CD4-positive, alpha-beta T cell treated with Interleukin-10 for 1 hour (primary cell): ENCODE measurements at regions not wholly inside any gene's neighbourhood (a gene's known extent, or its start where the extent isn't known, plus 50 kb on each side); places are given as distances from the start of the nearest gene placed in this dataset.

Source experiments
- DNase-seq: peaks from one replicate; pipeline ENCODE4 v3.0.0-alpha.2; 2020

DNA sequence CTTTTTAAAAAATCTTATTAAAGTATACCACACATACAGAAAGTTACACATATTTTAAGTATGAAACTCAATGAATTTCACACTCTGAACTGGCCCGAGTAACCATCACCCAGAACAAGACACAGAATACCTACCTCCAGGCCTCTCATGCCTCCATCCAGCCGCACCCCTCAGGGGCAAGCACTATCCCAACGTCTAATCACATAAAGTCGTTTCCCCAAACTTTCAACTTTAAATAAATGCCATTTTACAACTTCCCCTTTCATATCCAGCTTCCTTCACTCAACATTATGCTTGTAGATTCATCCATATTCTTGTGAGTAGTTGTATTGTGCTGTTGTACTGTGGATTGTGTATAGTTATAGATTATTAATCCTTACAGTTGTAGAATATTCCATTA is 539.1 kb downstream of the CD83 start:
- DNase-seq, result no peak

GRCh38 chr6:14658030-14658429 is 540.5 kb downstream of the CD83 start:
- DNase-seq, result no peak

DNA sequence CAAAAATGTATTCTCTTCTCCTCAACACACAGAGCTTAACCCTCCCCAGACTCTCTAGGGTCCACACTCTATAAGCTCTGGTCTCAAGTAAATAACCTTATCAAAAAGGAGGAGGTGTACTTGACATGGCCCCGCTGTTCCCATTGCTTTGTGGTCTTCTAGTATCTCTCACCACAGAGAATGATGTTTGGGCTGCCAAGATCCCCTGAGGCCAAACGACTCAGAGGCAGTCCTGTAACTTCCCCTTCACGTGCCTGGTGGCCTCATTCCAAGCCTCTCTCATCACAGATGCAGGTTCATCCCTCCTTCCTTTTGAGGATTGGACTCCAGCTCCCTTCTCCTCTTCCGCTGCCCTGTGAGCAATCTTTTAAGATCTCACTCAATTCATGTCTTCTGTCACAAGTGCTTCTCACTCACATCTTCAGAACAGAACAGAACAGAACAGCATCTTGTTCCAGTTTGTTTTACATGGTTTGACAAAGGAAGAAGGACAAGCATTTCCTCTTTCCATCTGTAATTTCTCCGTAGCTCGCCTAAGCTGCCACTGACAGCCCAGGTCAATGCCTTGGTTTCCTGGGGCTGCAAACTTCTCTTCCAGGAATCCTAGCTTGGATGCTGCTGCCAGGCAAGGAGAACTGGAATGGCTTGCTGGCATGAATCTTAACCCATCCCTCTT is 541.5 kb downstream of the CD83 start:
- no peak for DNase-seq

DNA sequence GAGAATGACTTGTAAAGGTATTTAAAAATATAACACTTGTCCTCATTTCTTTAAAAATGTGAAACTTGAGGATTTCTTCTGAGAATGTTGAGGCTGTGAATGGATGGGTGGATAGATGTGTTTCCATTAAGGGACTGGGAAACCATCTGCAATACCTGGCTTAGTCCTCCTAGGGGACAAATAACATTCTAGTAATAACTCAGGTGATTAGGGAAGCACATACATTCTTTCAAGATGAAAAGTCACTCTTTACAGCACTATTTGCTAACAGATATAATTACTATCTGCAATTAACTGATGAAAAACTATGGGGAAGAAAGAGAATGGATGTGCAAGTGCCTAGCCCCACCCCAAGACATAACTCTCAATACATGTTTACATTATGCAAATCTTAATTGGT is 542.3 kb downstream of the CD83 start:
- no peak for DNase-seq

DNA sequence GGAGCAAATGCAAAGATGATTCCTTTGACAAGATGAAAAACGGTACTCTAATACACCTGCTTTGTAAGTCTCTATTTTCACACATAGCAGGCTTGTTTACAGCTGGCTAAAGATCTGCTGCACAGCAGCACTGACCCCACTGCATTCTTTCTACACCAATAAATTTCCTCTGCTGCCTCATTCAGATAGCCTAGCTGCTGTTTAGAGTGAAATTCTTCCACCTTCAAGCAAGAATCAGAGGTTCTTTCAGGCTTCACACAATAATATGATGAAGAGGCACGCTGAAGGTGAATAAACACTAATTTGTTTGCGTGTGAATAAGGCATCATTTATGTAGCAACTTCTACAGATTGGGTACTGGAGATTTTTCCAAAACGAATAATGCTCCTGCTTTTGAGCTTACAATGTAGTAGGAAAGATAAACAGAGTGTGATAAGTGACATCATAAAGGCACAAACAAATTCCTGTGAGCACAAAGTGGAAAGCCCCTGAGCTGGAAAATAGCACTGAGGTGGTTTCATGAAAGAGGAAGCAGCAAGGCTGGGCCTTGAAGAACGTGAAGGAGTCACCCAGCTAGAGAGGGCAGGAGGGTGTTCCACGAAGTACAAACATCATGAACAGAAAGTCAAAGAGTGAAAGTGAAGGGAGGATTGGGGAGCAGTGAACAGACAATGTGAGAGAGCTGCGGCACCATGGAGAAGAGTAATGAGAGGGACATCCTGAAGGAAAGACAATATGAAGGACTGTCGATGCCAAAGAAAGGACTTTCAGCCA is 543.4 kb downstream of the CD83 start:
- DNase-seq, result peak; percentile 47

- DNase-seq, result no peak
Observed at GRCh38 chr6:14661691-14662090, 544.1 kb downstream of the CD83 start.

DNA sequence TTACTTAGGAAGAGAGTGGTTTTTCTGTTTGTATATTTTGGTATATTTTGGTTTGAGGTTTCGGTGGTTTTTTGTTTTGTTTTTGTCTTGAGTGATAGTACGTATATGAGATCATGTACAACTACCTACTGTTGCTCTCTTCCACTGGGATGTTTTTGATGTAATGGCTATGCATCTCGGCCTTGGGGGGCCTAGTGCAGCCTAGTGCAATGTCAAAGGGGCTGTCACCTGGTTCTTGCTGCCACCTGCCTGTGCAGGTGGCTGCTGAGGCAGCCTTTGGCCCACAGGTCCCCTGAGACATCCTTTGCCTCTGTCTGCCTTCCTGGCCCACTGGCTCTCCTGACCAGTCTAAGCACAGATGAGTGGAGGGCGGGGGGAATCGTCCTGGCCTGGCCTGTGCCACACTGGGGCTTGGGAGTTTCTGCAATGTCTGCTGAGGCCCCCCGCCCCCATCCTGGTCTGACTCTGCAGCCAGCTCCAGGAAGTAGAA is 546.6 kb downstream of the CD83 start:
- DNase-seq, result peak; percentile 33

DNA sequence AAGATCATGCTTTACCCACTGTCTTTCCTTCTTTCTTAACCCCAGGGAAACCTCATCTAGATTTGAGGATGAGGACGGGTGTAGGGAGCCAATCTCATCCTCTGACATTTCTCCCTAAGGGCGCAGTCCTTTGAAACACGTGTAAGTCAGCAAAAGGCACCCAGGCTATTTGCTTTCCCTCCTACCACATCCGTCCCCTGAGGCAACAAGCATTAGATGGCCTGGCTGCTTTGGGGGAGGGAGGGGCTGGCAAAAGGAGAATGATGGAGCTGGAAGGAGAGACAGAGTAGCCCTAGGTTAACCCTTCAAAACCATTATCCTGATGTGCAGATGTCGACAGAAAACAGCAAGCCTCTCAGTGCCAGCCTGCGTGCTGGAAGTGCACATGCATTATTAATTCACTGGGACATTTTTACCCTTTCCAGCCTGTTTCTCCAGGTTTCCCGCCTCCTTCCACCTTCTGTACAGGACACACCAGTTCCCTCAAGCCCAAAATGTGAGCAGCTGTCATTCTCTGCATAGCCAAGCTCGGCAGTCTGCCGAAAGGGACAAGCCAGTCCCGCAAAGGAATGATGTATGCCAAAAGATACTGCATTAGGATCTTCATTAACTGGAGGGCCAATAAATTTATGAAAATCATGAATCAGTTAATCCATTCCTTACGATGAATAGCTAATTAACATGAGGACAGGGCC is 547.2 kb downstream of the CD83 start:
- DNase-seq, result no peak

DNA sequence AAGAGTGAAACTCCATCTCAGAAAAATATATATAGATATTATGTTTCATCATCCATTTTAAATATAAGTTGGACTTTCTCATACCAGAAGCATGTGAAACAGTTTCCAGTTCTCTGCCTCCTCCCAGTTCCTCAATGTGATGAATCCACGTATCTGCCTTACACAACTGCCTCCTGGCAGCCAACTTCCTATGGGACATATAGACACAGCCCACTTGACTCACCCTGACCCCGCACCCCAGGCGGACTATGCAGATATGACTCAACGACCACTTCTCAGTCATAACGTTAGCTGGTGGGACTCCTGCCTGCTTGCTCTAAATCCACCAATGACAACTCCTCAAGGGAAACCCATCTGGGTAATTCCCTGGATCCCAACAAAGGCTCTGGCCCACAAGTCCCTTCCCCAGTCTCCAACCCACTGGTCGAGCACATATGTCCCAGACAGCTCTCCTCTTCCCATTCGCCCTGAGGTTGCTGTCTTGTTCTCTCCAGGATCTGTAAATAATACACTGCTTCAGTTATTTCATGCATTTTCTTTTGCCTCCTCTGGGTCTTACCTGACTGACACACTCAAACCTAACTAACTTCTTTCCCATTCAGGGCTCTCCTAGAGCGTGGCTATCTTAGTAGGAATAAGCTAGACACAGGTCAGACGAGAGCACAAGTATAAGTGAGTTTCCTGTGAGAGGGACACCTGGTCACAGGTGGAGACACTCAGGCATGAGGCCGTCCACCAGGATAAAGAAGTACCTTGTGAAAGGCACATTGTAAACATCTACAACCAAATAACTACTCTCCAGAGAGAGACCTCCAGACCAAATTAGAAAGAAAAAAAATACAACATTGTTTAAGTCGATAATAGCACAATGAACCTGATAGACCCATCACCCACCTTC is 548.5 kb downstream of the CD83 start:
- peak; percentile 15 for DNase-seq

DNA sequence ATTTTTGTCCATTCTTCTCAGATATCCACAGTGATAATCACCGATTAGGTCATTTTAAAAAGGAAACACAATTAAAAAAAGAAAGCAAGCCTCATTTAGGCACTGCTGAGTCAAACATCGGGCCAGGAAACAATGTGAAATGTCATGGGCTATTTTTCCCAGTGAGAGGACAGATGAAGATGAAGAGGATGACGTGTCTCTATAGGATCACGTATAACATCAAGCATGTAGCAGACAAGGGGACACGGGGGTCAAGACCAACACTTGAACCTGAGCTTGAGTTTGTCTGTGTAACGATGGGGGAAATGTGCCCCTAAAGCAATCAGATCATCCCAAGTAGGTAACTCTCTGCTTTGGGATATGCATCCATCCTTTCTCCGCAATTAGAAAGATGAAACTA is 553.2 kb downstream of the CD83 start:
- no peak for DNase-seq

DNA sequence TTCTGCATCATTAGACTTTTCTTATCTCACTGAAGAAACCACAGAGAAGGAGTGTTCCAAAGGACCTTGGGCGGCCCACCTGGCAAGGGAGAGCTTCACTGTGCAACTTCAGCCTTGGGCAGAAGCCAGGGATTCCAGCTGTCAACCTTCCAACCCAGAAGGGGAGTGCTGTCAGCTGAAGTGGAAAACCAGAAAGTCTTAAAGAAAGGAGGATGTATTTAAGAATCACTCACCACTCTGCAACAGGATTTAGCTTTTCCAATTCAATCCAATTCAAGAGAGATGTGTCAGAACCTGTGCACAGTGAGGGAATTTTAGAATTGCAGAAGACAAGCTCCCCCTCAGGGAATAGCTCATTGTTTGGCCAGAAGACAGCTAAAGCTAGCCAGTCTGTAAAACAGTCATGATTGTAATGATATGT is 553.7 kb downstream of the CD83 start:
- no peak for DNase-seq

DNA sequence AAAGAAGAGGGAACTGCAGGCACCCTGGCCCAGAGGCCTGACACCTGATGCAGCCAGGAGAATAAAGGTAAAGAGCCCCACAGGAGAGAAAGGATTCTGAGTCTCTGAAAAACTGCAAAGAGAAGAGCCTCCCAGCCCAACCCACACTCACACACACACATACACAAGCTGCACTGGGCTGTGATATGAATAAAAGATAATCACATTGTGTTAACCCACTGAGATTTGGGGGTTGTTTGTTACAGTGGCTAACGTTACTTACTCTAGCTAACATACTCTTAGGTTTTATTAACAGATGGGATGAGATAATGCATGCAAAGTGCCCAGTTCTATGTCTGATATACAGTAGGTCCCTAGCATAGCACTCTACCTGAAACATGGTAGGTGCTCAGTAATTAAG is 554.4 kb downstream of the CD83 start:
- no peak for DNase-seq

GRCh38 chr6:14673201-14673600 is 555.6 kb downstream of the CD83 start:
- DNase-seq, result no peak

- DNase-seq, result no peak
Observed at GRCh38 chr6:14674458-14674857, 556.9 kb downstream of the CD83 start.

- no peak for DNase-seq
Observed at GRCh38 chr6:14674867-14675648, 557.5 kb downstream of the CD83 start.

DNA sequence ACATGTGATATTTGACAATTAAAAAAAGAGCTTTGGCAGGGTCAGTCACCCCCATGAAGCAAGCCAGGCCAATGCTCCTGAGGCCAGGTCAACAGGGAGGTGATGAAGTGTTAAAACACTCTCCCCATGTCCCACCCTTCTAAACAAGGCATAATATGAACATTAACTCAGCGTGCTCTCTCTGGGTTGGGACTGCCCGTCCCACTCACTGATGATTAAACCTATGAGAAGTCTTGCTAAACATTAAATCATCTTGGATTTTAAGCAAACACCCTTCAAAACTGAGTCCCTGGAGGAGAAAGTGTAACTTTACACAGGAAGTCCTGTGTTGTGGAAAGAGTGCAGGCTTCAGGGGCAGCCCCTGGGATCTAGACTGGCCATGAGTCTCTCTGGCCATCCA is 558.5 kb downstream of the CD83 start:
- no peak for DNase-seq

GRCh38 chr6:14676977-14677781 is 559.6 kb downstream of the CD83 start:
- no peak for DNase-seq

DNA sequence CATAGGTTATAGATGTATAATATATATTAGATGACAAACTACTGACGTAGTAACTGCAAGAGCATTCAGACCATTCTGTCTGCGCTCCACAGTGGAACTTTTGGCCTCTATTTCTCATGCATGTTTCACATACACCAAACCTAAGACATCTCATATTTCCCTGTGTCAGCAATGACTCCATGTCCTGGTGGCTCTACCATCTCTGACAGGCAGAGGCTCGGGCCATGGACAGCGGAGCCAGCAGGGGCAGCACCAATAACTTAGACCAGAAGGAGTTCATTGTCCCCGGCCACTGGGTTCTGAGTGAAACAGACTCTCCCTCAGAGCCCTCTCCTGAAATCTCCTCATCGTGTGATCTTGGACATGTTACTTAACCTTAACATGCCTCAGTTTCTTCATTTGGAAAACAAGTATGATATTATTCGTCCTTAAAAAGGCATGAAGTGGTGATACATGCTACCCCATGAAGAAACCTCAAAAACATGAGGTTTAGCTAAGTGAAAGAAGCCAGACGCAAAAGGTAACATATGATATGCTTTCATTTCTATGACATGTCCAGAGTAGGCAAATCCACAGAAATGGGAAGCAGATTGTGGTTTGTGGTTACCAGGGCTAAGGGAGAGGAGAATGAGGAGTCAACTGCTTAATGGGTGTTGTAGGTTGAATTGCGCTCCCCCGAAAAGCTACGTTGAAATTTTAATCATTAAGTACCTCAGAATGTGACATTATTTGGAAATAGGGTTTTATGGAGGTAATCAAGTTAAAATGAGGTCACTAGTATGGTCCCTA is 564.0 kb upstream of the JARID2 start:
- no peak for DNase-seq

DNA sequence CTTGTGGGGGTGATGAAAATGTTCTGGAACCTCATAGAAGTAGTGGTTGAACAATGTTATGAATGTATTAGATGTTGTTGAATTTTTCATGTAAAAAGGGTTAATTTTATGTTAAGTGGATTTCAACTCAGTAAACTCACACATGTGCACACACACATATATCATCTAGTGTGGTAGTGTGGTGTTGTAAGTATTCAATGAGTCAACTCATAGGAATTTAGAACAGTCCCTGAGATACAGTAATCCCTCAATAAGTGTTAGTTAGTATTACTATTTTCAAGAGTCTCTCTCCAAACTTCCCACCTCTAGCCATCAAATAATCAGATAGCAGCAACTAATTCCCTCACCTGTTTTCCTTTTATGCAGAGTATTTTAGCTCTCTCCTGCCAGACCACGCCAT is 563.1 kb upstream of the JARID2 start:
- no peak for DNase-seq

DNA sequence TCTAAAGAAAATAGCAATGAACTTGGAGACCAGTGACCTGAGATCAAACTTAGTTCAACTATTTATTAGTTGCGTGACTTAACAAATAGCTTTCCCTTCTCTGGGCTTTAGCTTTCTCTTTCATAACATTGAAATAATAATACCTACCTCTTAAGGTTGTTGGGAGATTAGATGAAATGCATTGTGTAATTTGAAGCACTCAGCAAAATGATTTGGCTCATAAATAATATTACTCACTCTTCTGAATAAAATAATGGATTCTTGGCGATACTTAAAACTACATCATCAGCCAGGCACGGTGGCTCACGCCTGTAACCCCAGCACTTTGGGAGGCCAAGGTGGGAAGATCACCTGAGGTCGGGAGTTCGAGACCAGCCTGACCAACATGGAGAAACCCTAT is 556.2 kb upstream of the JARID2 start:
- DNase-seq, result no peak
